GM12878 (cell line): ENCODE measurements at regions not wholly inside any gene's neighbourhood (a gene's known extent, or its start where the extent isn't known, plus 50 kb on each side); places are given as distances from the start of the nearest gene placed in this dataset.

ENCODE experiments used
- ATAC-seq: fragments of 200-7000 bp; cut with Tn5 transposase; 3 replicates; pipeline ENCODE4 v1.9.1; 2020; ENCODE audit warnings: mild to moderate bottlenecking, moderate library complexity
- BruUV-seq: library from RNA; stranded (reverse); fragments of 400-500 nt; replicated peaks from 2 replicates; lab custom pipeline; 2021; lab: Mats Ljungman, UMichigan
- CTCF ChIA-PET: fragments of 300-600 bp; sonication (Branson Sonifier 250); formaldehyde crosslinking; extraction: SDS; loops from one replicate; lab custom pipeline; 2021; ENCODE audit warnings: inconsistent platforms; lab: Yijun Ruan, JAX
- POLR2A ChIA-PET: fragments of 350-600 bp; formaldehyde crosslinking; extraction: SDS; loops from one replicate; lab custom pipeline; 2021; ENCODE audit warnings: inconsistent platforms; lab: Charles Lee
- RAD21 ChIA-PET: fragments of 300-600 bp; sonication (Branson Sonifier 250); formaldehyde crosslinking; loops from one replicate; lab custom pipeline; 2023; ENCODE audit warnings: antibody characterized with exemption; ENCODE audit not compliant: unreplicated experiment; lab: Charles Lee
- SMC1A ChIA-PET: fragments of 300-600 bp; sonication (Branson Sonifier 250); formaldehyde crosslinking; loops from one replicate; lab custom pipeline; 2023; ENCODE audit not compliant: unreplicated experiment, uncharacterized antibody; lab: Charles Lee
- DNase-seq: peaks from one replicate; pipeline ENCODE4 v3.0.0-alpha.2; 2011; ENCODE audit warnings: low read depth, low spot score
- FAIRE-seq: peaks from 3 replicates; lab custom pipeline; 2011; peaks lifted over from hg19 to GRCh38; lab: Jason Lieb, UNC
- H2AFZ ChIP-seq: 2 replicates; pipeline ENCODE4 v1.6.0; 2011; ENCODE audit warnings: low read depth, low read length, control low read depth; ENCODE audit not compliant: control insufficient read depth
- H3K27ac ChIP-seq: 2 replicates; pipeline ENCODE4 v1.5.1; 2011; ENCODE audit warnings: control low read depth; ENCODE audit not compliant: control insufficient read depth, insufficient read depth
- H3K27me3 ChIP-seq, 2 experiments: replicated peaks in 1 of 2; 2 replicates each; pipeline versions ENCODE4 v1.6.0 to v1.6.1; 2011; ENCODE audit warnings: low read length in 1 of 2; ENCODE audit not compliant: control insufficient read depth in 2 of 2, insufficient read depth in 2 of 2
- H3K36me3 ChIP-seq, 2 experiments: 2 replicates each; pipeline ENCODE4 v1.5.1; 2011; ENCODE audit warnings: low read length in 1 of 2; ENCODE audit not compliant: control insufficient read depth in 2 of 2, insufficient read depth in 2 of 2
- H3K4me1 ChIP-seq: 2 replicates; pipeline ENCODE4 v1.6.1; 2011; ENCODE audit warnings: mild to moderate bottlenecking, low read length, moderate library complexity, mixed read lengths; ENCODE audit not compliant: control insufficient read depth, insufficient read depth
- H3K4me2 ChIP-seq: 2 replicates; pipeline ENCODE4 v1.6.0; 2011; ENCODE audit warnings: control low read depth; ENCODE audit not compliant: control insufficient read depth, insufficient read depth
- H3K4me3 ChIP-seq: fragments of 200-600 bp; sonication (generic); 2 replicates; pipeline ENCODE4 v1.5.1; 2016
- H3K79me2 ChIP-seq: 2 replicates; pipeline ENCODE4 v1.6.0; 2011; ENCODE audit warnings: low read length; ENCODE audit not compliant: control insufficient read depth, insufficient read depth
- H3K9ac ChIP-seq: 2 replicates; pipeline ENCODE4 v1.8.0; 2011; ENCODE audit warnings: low read length, control low read depth, mixed read lengths; ENCODE audit not compliant: control insufficient read depth, insufficient read depth
- H3K9me3 ChIP-seq: replicated peaks from 3 replicates; pipeline ENCODE4 v1.5.1; 2011; ENCODE audit warnings: mild to moderate bottlenecking, low read length; ENCODE audit not compliant: control insufficient read depth, insufficient read depth
- H4K20me1 ChIP-seq: 2 replicates; pipeline ENCODE4 v1.6.0; 2011; ENCODE audit not compliant: control insufficient read depth, insufficient read depth
- BACH1 ChIP-seq: fragments of 450-650 bp; IDR thresholded peaks from 2 replicates; pipeline ENCODE4 v1.6.1; 2017; ENCODE audit warnings: mild to moderate bottlenecking, borderline replicate concordance
- CBFB ChIP-seq: IDR thresholded peaks from 2 replicates; pipeline ENCODE4 v1.6.1; 2016; ENCODE audit warnings: antibody characterized with exemption, low read depth
- CHD2 ChIP-seq: IDR thresholded peaks from 2 replicates; pipeline ENCODE4 v1.6.1; 2011; ENCODE audit warnings: low read depth, low read length, improper control_type of control experiment, borderline replicate concordance
- E2F4 ChIP-seq: IDR thresholded peaks from 2 replicates; pipeline ENCODE4 v1.6.1; 2012; ENCODE audit warnings: low read depth, low read length, improper control_type of control experiment
- GABPA ChIP-seq: IDR thresholded peaks from 2 replicates; pipeline ENCODE4 v1.6.1; 2014; ENCODE audit warnings: antibody characterized with exemption, low read depth, mild to moderate bottlenecking, inconsistent platforms
- HDGF ChIP-seq: fragments of 450-650 bp; IDR thresholded peaks from 2 replicates; pipeline ENCODE4 v1.6.1; 2016; ENCODE audit warnings: antibody characterized with exemption
- HSF1 ChIP-seq: fragments of 150-350 bp; IDR thresholded peaks from 2 replicates; pipeline ENCODE4 v1.6.1; 2014; ENCODE audit warnings: mild to moderate bottlenecking, low read depth, low read length
- JUNB ChIP-seq: IDR thresholded peaks from 2 replicates; pipeline ENCODE4 v1.6.1; 2016; ENCODE audit warnings: antibody characterized with exemption, mild to moderate bottlenecking
- MLLT1 ChIP-seq: fragments of 450-650 bp; IDR thresholded peaks from 2 replicates; pipeline ENCODE4 v1.6.1; 2016; ENCODE audit warnings: mild to moderate bottlenecking
- MTA3 ChIP-seq: IDR thresholded peaks from 2 replicates; pipeline ENCODE4 v1.6.1; 2012; ENCODE audit warnings: low read length, inconsistent platforms, borderline replicate concordance
- NFIC ChIP-seq: IDR thresholded peaks from 2 replicates; pipeline ENCODE4 v1.6.1; 2012; ENCODE audit warnings: low read depth, mild to moderate bottlenecking, inconsistent platforms, low read length, moderate library complexity
- ZBTB11 ChIP-seq: fragments of 450-650 bp; formaldehyde crosslinking; IDR thresholded peaks from 2 replicates; pipeline ENCODE4 v1.5.0; 2022; ENCODE audit warnings: mild to moderate bottlenecking, missing genetic modification characterization
- ZBTB4 ChIP-seq: fragments of 450-650 bp; formaldehyde crosslinking; IDR thresholded peaks from 2 replicates; pipeline ENCODE4 v1.4.0; 2022; ENCODE audit warnings: mild to moderate bottlenecking, moderate library complexity
- WGBS: methylation state at CpG from one replicate; pipeline ENCODE4 v1.1.6; 2016; ENCODE audit warnings: low lambda C conversion rate; ENCODE audit not compliant: insufficient replicate concordance, insufficient coverage; ENCODE audit errors: missing lambda C conversion rate; 5-methylcytosine and 5-hydroxymethylcytosine counted together
- in situ Hi-C: fragments of 300-500 bp; cut with MboI; formaldehyde crosslinking; loops from 9 replicates; pipeline ENCODE4 v1.14.3; 2018; ENCODE audit warnings: mixed read lengths
- intact Hi-C: fragments of 100-400 bp; cut with micrococcal nuclease; formaldehyde crosslinking; loops from one replicate; pipeline ENCODE4 v1.14.2; 2022; ENCODE audit not compliant: unreplicated experiment

- TF ChIP-seq CBFB (no peak), ZBTB11 (CRISPR knock-in tag) (no peak), CHD2 (no peak), E2F4 (no peak), GABPA (no peak), HSF1 (no peak), MTA3 (no peak)
Measured at GRCh38 chr6:120431841-120432240, 902.4 kb downstream of the TBC1D32 start (continued).

DNA sequence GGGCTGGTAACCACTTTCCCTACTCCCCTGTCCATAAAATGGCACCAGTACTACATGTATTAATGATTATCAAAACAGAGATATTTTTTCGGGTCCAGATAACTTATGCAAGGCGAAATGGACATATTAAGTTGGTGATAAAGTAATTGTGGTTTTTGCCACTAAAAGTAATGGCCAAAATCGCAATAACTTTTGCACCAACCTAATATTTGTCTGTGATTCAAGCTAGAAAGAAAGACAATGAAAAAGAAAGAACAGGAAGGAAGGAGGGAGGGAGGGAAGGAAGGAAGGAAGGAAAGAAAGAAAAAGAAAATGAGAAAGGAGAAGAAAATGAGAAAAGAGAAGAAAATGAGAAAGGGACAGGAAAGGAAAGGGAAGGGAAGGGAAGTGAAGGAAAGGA lies 922.9 kb downstream of the TBC1D32 start:
- BruUV-seq: no TSS peak
- no peaks in the 10 kb centered on the region for H3K9me3 ChIP-seq
- intact Hi-C loops (no loop called here), in situ Hi-C loops (no loop called here)
- no peaks in the 10 kb centered on the region for H3K79me2 ChIP-seq
- H3K27me3 ChIP-seq: no peaks in the 10 kb centered on the region
- ChIA-PET SMC1A (no interaction called here), RAD21 (no interaction called here), POLR2A (interaction anchor here (0.7 kb wide), 1 partner anchor 1357 kb away, joined by 6 read pairs; no protein-coding TSS in a partner anchor), CTCF (interaction anchor here (0.6 kb wide), 2 partner anchors 45 to 599 kb away, joined by 4 read pairs; no protein-coding TSS in a partner anchor)
- FAIRE-seq (no peak), ATAC-seq (no peak), DNase-seq (no peak)
- H3K27ac ChIP-seq: no peak overlapping the region
- H3K4me1 ChIP-seq: no peaks in the 10 kb centered on the region
- H2AFZ ChIP-seq: no peak overlapping the region
- no peaks in the 10 kb centered on the region for H3K36me3 ChIP-seq
- H3K4me2 ChIP-seq: no peak overlapping the region
- no peaks in the 10 kb centered on the region for H4K20me1 ChIP-seq
- no peak overlapping the region for H3K4me3 ChIP-seq
- H3K9ac ChIP-seq: no peak overlapping the region
- 0% methylated on average over 3 of the region's 3 CpGs for WGBS
- TF ChIP-seq BACH1: no peak
- no peak for TF ChIP-seq NFIC
- no peak for TF ChIP-seq JUNB
- TF ChIP-seq ZBTB4: no peak
- no peak for TF ChIP-seq MLLT1
- TF ChIP-seq HDGF: no peak
